ENCODE measurements at regions not wholly inside any gene's neighbourhood (a gene's known extent, or its start where the extent isn't known, plus 50 kb on each side); places are given as distances from the start of the nearest gene placed in this dataset.

DNA sequence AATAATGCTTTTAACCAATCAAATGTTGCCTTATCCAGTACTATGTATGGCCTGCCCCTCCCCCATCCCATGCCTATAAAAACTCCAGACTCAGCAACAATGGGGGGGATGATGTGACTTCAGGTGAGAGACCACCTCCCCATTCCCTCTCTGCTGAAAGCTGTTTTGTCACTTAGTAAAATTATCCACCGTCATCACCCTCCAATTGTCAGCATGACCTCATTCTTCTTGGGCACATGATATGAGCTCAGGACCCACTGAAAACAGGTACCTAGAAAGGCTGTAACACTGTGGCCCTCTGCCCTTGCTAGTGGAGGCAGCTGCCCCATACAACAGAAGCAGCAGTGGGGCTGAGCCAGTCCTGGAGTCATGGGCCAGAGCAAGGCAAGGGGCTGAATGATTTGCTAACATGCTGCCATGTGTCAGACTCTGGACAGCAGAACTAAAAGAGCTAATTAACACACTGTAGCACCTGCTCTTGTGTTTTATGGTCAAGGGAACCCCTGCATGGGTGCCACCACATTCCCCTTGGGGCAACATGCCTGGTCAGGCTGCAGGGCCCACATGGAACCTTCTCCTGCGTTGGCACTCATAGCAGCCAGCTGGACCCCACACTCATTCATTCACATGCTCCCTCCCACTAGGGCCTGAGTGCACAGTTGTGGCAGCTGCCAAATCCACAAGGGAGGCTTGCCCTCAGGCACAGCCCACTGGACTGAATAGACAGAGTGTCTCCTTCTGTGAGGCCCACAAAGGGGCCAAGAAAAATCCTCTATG, 722.2 kb upstream of the PCDH20 start:
- no peak overlapping the region for H3K4me3 ChIP-seq (ENCODE audit: insufficient read length, low read depth)
- TF ChIP-seq ZNF274 (IDR thresholded peaks at IDR 0.05; ENCODE audit: low read depth, low read length), result no peak
- TF ChIP-seq SUZ12 (IDR thresholded peaks at IDR 0.05; ENCODE audit: extremely low read depth, insufficient read depth, insufficient read length), result no peak
- TF ChIP-seq YY1 (IDR thresholded peaks at IDR 0.05; ENCODE audit: insufficient read depth, insufficient read length), result no peak
- no peaks in the 10 kb centered on the region for H3K4me1 ChIP-seq (ENCODE audit: insufficient read depth, insufficient read length)
- H3K27me3 ChIP-seq (ENCODE audit: insufficient read depth, insufficient read length), result no peaks in the 10 kb centered on the region
- no peak overlapping the region for H3K9ac ChIP-seq (ENCODE audit: insufficient read length, low read depth)
- no peaks in the 10 kb centered on the region for H3K9me3 ChIP-seq (ENCODE audit: insufficient read depth, low read length)
- no peaks in the 10 kb centered on the region for H3K36me3 ChIP-seq (ENCODE audit: insufficient read depth, insufficient read length, low read length)
- no peak for DNase-seq (ENCODE audit: low read depth, low spot score)

GRCh38 chr13:62131604-62132003, 716.0 kb upstream of the PCDH20 start:
- Histone ChIP-seq H3K36me3 (ENCODE audit: insufficient read depth, insufficient read length, low read length) (no peaks in the 10 kb centered on the region), H3K4me1 (ENCODE audit: insufficient read depth, insufficient read length) (no peaks in the 10 kb centered on the region), H3K9me3 (ENCODE audit: insufficient read depth, low read length) (no peaks in the 10 kb centered on the region), H3K27me3 (ENCODE audit: insufficient read depth, insufficient read length) (no peaks in the 10 kb centered on the region), H3K9ac (ENCODE audit: insufficient read length, low read depth) (no peak overlapping the region), H3K4me3 (ENCODE audit: insufficient read length, low read depth) (no peak overlapping the region)
- TF ChIP-seq SUZ12 (IDR thresholded peaks at IDR 0.05; ENCODE audit: extremely low read depth, insufficient read depth, insufficient read length) (no peak), ZNF274 (IDR thresholded peaks at IDR 0.05; ENCODE audit: low read depth, low read length) (no peak), YY1 (IDR thresholded peaks at IDR 0.05; ENCODE audit: insufficient read depth, insufficient read length) (no peak)
- no peak for DNase-seq (ENCODE audit: low read depth, low spot score)

DNA sequence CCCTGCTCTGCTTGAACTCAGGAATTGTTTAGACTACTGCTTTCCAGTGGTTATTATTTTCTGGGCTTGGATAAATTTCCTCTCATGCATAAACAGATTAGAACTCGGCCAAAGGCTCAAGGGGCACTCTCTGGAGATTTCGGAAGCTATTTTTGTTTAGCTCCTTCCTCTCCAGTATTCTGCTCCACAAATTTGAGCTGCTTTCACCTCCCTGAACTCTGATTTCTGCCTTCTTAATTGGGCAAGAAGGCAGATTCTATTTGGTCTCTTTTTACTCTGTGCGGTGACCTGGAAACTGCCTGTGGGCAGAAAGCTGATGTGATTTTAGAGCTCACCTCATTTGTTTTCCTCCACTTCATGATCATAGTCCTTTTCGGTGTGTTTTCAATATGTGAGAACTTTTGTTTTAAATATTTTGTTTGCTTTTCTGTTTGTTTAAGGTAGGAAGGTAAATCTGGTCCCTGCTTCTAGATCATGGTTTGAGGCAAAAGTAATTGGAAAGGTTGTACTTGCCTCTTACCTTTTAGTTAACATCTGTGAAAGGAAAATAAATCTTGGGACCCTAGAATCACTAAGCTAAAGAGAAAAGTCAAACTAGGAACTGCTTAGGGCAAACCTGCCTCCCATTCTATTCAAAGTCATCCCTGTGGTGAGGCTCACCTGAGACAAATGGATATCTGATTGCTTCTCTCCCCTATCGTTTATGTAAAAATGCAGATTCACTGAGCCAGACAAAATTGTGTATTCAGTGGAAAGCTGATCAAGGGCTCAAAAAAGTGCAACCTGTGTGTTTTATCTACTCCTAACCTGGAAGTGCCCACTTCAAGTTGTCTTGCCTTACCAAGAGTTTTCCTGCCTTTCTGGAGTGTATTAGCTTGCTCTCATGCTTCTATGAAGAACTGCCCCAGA, 714.7 kb upstream of the PCDH20 start:
- no peaks in the 10 kb centered on the region for H3K36me3 ChIP-seq (ENCODE audit: insufficient read depth, insufficient read length, low read length)
- TF ChIP-seq SUZ12 (IDR thresholded peaks at IDR 0.05; ENCODE audit: extremely low read depth, insufficient read depth, insufficient read length) (no peak), YY1 (IDR thresholded peaks at IDR 0.05; ENCODE audit: insufficient read depth, insufficient read length) (no peak), ZNF274 (IDR thresholded peaks at IDR 0.05; ENCODE audit: low read depth, low read length) (no peak)
- H3K27me3 ChIP-seq (ENCODE audit: insufficient read depth, insufficient read length), result no peaks in the 10 kb centered on the region
- H3K9ac ChIP-seq (ENCODE audit: insufficient read length, low read depth), result no peak overlapping the region
- DNase-seq (ENCODE audit: low read depth, low spot score), result no peak
- H3K4me1 ChIP-seq (ENCODE audit: insufficient read depth, insufficient read length), result no peaks in the 10 kb centered on the region
- H3K9me3 ChIP-seq (ENCODE audit: insufficient read depth, low read length), result no peaks in the 10 kb centered on the region
- no peak overlapping the region for H3K4me3 ChIP-seq (ENCODE audit: insufficient read length, low read depth)

- no peak overlapping the region for H3K9ac ChIP-seq (ENCODE audit: insufficient read length, low read depth)
- no peak for DNase-seq (ENCODE audit: low read depth, low spot score)
- no peaks in the 10 kb centered on the region for H3K27me3 ChIP-seq (ENCODE audit: insufficient read depth, insufficient read length)
- no peaks in the 10 kb centered on the region for H3K36me3 ChIP-seq (ENCODE audit: insufficient read depth, insufficient read length, low read length)
- H3K4me1 ChIP-seq (ENCODE audit: insufficient read depth, insufficient read length), result no peaks in the 10 kb centered on the region
- H3K9me3 ChIP-seq (ENCODE audit: insufficient read depth, low read length), result no peaks in the 10 kb centered on the region
- H3K4me3 ChIP-seq (ENCODE audit: insufficient read length, low read depth), result no peak overlapping the region
- no peak for TF ChIP-seq SUZ12 (IDR thresholded peaks at IDR 0.05; ENCODE audit: extremely low read depth, insufficient read depth, insufficient read length)
- no peak for TF ChIP-seq YY1 (IDR thresholded peaks at IDR 0.05; ENCODE audit: insufficient read depth, insufficient read length)
- TF ChIP-seq ZNF274 (IDR thresholded peaks at IDR 0.05; ENCODE audit: low read depth, low read length), result no peak
Measured at GRCh38 chr13:62129000-62129551, 713.4 kb upstream of the PCDH20 start.

DNA sequence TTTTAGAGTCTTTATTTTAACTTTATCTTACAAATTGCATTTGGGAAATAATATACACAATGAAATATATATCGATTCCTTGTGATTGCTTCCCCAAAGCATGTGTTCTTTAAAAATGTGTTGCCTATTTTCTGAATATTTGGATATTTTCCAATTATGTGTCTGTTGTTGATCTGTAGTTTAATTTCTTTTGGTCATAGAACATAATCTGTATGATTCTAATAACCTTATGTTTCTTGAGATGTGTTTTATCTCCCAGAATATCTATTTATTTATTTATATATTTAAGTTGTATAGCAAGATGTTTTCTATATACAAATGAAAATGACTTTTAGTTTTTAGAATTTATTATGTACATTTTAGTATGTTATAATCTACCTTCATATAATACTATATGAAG, 710.8 kb upstream of the PCDH20 start:
- H3K9ac ChIP-seq (ENCODE audit: insufficient read length, low read depth), result no peak overlapping the region

DNA sequence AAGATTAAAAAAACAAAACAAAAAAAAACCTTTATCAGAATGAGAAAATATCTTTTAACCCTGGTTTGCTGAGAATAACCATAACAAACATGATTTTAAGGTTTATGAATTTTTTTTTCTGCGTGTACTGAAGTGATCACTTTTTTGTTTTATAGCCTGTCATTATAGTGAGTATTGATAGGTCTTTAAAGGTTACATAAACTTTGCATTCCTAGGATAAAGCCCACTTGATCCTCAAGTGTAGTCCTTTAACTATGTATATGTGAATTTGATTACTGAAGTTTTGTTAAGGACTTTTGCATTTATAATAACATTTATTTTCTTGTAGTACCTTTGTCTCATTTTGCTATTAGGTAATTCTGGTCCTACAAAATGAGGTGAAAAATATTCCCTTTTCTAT, 709.8 kb upstream of the PCDH20 start:
- TF ChIP-seq YY1 (IDR thresholded peaks at IDR 0.05; ENCODE audit: insufficient read depth, insufficient read length) (no peak), SUZ12 (IDR thresholded peaks at IDR 0.05; ENCODE audit: extremely low read depth, insufficient read depth, insufficient read length) (no peak)
- Histone ChIP-seq H3K4me3 (ENCODE audit: insufficient read length, low read depth) (no peak overlapping the region), H3K27me3 (ENCODE audit: insufficient read depth, insufficient read length) (no peaks in the 10 kb centered on the region), H3K4me1 (ENCODE audit: insufficient read depth, insufficient read length) (no peaks in the 10 kb centered on the region), H3K9ac (ENCODE audit: insufficient read length, low read depth) (no peak overlapping the region), H3K36me3 (ENCODE audit: insufficient read depth, insufficient read length, low read length) (no peaks in the 10 kb centered on the region), H3K9me3 (ENCODE audit: insufficient read depth, low read length) (no peaks in the 10 kb centered on the region)
- DNase-seq (ENCODE audit: low read depth, low spot score), result no peak

More for the DNA sequence above, 710.8 kb upstream of the PCDH20 start:
- no peak for DNase-seq (ENCODE audit: low read depth, low spot score)
- H3K9me3 ChIP-seq (ENCODE audit: insufficient read depth, low read length), result no peaks in the 10 kb centered on the region
- no peaks in the 10 kb centered on the region for H3K4me1 ChIP-seq (ENCODE audit: insufficient read depth, insufficient read length)
- no peaks in the 10 kb centered on the region for H3K36me3 ChIP-seq (ENCODE audit: insufficient read depth, insufficient read length, low read length)
- H3K27me3 ChIP-seq (ENCODE audit: insufficient read depth, insufficient read length), result no peaks in the 10 kb centered on the region
- TF ChIP-seq SUZ12 (IDR thresholded peaks at IDR 0.05; ENCODE audit: extremely low read depth, insufficient read depth, insufficient read length) (no peak), YY1 (IDR thresholded peaks at IDR 0.05; ENCODE audit: insufficient read depth, insufficient read length) (no peak), ZNF274 (IDR thresholded peaks at IDR 0.05; ENCODE audit: low read depth, low read length) (no peak)
- no peak overlapping the region for H3K4me3 ChIP-seq (ENCODE audit: insufficient read length, low read depth)

- no peaks in the 10 kb centered on the region for H3K27me3 ChIP-seq (ENCODE audit: insufficient read depth, insufficient read length)
- TF ChIP-seq SUZ12 (IDR thresholded peaks at IDR 0.05; ENCODE audit: extremely low read depth, insufficient read depth, insufficient read length) (no peak), YY1 (IDR thresholded peaks at IDR 0.05; ENCODE audit: insufficient read depth, insufficient read length) (no peak), ZNF274 (IDR thresholded peaks at IDR 0.05; ENCODE audit: low read depth, low read length) (no peak)
- no peaks in the 10 kb centered on the region for H3K9me3 ChIP-seq (ENCODE audit: insufficient read depth, low read length)
- no peaks in the 10 kb centered on the region for H3K4me1 ChIP-seq (ENCODE audit: insufficient read depth, insufficient read length)
- no peak for DNase-seq (ENCODE audit: low read depth, low spot score)
- no peak overlapping the region for H3K9ac ChIP-seq (ENCODE audit: insufficient read length, low read depth)
- H3K36me3 ChIP-seq (ENCODE audit: insufficient read depth, insufficient read length, low read length), result no peaks in the 10 kb centered on the region
- no peak overlapping the region for H3K4me3 ChIP-seq (ENCODE audit: insufficient read length, low read depth)
Measured at GRCh38 chr13:62123409-62123808, 707.8 kb upstream of the PCDH20 start.
